Activated CD4-positive, alpha-beta T cell treated with anti-CD3 and anti-CD28 coated beads for 24 hours (primary cell): ENCODE measurements at regions not wholly inside any gene's neighbourhood (a gene's known extent, or its start where the extent isn't known, plus 50 kb on each side); places are given as distances from the start of the nearest gene placed in this dataset.

Experiments
- DNase-seq, 2 donors: peaks; one replicate each; pipeline ENCODE4 v3.0.0-alpha.2; 2020; ENCODE audit warnings: low read depth in 2 of 2

DNA sequence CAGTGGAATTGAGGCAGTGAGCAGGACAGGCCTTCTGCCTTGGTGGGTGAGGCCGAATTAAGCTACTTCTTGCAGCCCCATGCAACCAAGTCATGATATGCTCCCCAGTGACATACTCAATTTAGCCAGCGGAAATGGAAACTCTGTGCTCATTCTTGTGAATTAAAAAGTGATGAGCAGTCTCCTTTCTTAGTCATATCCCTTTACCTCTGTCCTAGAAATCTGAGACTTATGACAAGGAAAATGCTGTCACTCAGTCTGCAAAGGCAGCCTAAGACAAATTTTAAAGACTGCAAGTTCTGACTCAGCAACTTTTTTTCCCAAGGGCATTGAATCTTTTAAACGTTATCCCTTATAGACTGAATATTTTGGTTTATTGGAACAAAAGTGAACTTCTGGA lies 218.2 kb downstream of the SH3BP4 start:
- DNase-seq = no peak

DNA sequence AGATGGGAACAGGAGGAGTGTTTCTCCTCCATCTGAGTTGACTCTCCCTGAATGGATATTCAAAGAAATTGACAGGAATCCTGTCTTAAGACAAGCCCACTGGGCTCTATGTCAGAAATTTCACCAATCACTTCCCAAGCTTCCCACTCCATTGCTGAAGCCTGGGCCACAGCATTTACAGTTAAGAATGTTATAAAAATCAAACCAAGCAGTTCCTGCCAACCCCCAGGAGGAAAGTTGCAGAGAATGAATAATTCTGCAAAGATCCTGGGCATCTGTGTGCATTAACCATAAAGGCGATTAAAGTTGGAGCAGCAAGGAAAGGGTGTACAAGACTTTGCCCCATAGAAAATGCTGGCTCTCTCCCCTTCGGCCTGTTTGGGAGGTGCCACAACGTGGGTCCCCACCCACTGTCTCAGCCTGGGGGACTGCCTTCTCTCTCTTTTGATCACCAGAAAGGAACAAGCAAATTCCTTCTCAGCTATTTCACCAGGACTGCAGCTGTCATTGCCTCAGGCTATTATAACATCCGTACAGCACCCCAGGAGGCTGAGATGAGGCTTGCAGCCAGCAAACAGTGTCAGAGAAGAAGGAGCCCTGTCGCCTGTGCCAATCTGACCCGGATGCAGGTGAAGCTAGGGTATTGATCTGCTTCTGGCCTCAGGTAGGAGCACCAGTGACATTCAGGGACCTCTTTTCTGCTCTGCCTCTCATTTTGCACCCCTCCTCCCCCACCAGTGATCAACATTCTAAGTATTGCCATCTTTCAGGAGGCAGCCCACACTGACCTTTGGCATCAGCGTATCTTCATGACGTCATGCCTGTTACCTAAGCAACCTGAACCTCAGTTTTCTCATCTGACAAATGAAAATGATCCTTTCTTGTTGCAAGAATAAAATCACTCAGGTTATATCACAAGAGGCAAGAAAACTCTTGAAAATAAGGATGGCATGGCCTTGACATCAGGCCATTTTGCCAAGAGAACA lies 219.0 kb downstream of the SH3BP4 start:
- DNase-seq = no peak

DNA sequence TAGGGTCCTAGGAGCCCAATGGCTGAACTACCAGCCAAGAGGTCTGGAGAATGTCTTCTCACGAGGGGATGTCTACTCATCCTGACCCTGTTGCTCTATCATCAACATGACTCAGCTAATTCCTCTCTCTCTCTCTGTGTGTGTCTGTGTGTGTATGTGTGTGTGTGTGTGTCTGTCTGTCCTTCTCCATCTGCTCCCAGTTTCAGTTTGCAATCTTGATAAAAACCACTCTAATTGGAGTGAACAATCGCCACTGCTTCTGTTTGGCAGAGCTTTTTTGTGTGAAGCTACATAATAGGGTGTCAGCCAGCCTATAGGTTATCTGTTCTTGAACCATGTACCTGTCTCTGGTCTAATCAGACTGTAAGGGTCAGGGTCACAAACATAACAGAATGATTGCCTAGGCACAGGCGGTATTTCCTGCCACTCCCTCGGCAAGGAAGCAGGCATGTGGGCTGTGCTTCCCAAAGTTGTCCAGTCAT lies 219.8 kb downstream of the SH3BP4 start:
- no peak for DNase-seq

DNA sequence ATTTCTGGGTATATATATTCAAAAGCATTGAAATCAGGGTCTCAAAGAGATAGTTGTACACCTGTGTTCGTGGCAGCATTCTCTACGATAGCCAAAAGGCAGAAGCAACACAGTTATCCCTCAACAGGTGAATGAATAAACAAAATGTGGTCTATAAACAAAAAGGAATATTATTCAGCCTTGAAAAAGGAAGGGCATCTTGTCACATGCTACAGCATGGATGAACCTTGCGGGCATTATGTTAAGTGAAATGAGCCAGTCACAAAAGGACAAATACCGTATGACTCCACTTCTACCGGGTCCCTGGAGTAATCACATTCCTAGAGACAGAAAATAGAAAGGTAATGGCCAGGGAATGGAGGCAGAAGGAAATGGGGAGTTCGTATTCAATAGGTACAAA lies 228.8 kb downstream of the SH3BP4 start:
- DNase-seq = no peak

DNA sequence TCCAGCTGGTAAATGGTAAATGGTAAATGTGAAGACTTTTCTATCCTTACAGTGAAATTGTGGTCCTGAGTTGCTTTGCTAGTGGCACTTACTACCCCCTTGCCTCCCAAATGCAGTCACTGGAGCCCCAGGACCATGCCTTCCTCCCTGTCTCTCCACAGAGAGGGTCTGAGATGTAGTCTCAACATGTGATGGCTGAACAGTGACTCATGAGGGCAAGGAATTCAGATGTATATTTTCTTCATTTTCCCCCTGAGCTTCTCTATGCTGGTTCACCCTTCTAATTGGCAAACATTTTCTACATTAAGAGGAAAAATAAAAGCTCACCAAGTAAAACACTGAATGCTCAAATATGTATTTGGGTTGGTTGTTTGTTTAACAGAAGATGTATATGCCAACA lies 232.0 kb downstream of the SH3BP4 start:
- no peak for DNase-seq

DNA sequence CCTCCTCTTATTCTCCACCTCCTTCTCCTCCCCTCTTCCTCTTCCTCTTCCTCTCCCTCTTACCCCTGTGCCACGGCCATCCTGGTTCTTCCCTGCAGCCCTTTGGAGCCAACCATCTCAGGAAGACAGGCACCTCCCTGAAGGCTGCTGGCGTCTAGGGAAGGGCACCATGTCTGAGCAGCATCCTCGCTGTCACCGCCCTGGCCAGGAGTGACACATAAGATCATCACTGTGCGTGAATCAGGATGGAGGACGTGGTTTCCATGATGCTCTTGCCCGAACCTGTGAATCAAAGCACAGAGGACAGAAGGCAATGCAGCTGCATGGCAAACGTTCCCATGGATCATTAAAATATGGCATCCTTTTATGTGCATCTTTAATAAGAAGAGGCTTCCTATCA lies 236.0 kb downstream of the SH3BP4 start:
- DNase-seq = no peak

DNA sequence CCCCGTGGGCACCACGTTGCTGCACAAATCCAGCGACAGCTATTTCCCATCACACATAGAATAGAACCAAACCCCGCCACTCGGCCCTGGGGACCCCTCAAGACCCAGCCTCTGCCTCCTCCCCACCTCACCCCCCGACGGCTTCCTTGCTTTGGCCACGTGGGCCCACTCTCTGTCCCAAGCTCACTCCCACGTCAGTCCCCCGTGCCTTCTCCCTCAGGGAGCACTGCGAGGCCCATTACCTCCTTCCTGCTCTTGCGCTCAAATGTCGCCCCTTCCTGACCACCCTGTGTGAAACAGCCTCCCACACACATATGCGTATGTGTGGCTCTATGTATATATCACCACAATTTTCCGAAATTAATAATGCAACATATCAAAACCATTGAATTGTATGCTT lies 239.7 kb downstream of the SH3BP4 start:
- no peak for DNase-seq

DNA sequence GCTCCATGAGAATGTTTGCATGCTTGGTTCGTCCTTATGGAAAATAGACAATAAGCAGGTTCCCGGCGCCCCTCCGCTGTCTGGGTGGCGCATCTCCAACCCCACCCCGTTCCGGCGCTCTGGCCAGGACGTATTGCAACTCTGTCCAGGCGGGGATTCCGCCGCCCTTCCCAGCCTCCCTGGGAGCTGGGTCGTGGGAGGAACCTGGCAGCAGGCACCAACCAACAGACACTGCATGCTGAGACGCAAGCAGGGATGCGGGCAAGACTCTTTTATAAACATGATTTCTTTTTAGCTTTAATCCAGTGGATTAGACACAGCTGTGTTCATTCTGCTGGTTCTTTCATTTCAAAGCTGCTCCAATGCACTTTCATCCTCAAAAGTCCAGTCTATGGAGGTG lies 240.2 kb downstream of the SH3BP4 start:
- no peak for DNase-seq

DNA sequence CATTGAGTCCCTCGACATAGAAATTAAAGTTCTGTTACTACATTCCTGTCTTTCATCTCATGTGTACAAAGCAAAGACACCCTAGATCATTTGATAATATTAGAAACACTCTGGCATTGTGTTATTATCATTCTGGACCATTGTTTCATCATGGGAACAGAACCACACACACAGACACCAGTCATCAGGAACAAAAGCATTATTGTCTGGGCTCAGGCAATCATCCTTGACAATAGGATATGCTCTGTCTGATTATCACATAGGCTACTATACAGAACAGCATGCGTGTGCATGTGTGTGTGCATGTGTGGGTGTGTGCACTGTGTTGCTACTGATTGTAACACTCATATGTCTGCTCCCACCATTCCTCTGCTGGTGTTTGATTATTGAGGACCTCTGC lies 242.5 kb downstream of the SH3BP4 start:
- no peak for DNase-seq

DNA sequence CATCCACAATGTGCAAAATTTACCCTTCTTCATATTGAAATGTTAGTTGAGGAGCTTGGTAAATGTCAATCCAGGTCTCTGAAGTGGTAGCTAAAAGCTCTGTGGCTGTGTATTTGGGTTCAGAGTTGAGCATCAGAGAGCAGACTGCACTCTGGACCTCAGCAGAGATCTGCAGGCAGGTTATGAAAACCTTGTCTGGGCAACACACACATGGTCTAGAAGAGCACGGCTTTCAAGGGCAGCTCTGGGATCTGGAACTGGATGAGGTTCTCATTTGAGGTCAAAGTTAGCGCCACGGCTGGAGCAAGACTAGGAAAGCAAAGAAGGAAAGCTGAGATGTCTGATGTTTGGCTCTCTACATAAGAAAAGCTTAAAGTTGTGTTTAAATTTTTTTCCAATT lies 243.0 kb downstream of the SH3BP4 start:
- DNase-seq = no peak

DNA sequence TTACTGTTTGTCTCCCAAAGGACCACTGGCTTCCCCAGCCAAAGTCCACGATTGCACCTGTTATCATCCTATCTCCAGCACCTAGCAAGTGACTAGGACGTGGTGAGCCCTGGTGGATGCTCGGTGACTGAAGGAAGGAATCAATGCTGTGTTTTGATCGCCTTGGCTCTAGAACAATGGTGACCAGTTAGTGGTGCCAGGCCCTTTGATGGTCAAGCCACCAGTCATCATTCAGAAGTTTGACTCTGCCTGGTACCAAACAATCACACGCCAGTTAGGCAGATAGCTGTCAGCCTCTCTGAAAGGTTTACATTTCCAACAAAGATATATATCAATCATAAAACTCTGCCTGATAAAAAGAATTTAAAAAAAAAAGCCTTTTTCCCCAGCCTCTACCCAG lies 244.1 kb downstream of the SH3BP4 start:
- DNase-seq = no peak

DNA sequence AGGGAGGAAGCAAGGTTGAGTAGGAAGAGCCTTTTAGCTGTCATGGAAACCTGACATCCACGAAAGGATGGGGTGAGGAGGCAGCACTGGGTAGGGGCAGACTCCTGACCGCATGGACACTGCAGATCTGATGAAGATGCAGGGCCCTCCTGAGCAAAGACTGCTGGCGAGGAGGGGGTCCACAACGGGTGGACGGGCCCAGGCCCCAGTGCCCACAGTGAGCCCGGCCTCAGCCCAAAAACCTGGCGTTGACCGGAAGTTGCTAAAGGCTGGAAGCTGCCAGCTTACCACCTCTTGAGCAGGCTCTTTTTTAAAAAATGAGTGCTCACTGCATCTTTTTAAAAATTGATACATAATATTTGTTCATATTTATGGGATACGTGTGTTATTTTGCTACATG lies 247.3 kb downstream of the SH3BP4 start:
- no peak for DNase-seq

DNA sequence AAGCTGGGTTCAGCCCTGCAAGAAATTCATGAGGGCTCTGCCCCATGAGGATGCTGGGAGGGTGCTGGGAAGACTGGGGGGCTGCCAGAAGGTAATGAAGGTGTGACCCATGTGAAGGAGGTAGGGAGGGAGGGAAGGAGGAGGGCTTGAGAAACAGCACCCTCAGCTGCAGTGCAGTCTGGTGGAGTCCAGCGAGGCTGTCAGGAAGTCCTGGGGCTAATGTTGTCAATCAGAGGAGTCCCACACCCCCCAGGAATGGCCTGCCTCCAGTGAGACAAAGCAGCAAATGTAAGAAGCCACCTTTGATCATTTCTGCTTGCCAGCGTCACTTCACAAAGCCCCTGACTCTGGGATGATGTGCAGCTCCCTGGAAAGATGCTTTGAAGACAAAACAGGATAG lies 248.4 kb downstream of the SH3BP4 start:
- DNase-seq = no peak

DNA sequence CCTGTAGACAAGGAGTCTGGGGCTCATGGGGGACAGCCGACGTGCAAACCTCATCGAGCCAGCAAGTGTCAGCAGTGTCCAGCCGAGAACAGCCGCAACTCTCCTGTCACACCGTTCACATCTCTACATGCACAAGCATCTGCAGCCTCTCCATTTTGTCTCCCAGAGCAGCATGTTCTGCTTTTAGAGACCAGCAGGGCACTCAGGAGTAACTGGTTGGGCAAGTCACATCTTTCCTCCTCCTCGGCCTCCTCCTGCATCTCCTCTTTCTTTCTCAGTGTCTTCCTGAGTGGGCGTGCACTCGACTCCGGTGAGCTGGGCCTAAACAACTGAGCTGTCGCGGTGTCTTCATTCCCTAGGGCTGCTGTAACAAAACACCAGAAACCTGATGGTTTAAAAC lies 249.9 kb downstream of the SH3BP4 start:
- DNase-seq = no peak

DNA sequence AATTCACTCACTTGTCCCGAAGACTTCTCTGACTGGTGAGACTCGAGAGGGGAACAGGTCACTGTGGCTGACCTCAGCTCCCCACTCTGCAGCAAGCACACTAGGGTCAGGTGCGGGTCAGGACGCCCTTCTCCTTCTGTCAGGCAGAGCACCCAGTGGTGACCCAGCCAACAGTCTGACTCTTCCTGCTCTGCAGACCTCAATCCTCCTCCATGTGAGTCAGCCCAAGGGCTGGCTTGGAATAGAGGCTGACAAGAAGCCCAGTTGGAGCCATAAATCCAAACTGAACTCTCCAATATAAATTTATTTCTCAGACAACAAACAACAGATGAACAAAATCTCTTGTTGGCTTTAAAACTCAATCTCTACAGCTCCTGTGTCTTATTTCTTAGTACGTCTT lies 253.1 kb downstream of the SH3BP4 start:
- no peak for DNase-seq

DNA sequence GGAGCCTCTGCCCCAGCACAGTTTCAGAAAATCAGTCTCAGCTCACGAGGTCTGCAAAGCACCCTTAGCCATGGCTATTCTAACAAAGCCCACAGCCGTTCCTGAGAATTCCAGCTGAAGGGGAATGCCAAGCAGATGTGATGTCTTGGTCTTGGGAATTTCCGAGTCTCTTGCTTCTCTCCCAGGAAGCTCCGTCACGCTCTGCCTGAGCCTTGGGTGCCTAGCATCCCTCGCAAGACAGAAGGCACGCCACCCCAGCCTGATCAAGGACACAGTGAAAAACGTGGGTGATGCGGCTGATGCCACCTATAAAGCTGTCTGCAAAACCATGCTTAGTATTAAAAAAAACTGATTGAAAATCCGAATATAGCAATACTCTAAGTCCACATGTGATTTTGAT lies 254.6 kb downstream of the SH3BP4 start:
- DNase-seq = no peak

DNA sequence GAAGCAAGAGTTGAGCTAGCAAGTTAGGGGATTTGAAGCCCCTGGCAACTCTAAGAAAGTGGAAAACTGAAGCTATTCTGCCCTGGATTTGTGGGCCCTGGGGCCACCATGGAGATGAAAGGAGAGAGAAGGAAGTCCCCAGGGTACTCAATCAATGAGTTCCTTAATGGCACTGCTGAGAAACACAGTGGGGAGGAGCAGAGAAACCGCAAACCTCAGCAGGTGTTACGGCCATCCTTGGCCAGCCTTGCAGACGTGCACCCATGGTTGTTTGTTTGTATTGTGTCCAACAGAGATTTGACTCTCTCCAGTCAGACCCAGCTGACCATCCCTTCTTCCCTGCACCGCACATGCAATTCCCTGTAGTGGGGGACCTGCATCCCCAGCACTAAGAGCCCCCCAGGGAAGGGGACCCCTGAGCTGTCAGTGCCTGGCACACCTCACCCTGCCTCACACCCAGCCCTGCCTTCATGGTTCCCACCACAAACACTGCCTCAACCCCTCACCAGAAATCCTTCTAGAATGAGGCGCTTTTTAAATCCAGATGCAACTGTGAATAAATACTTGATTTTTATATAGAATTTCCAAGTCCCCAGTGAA lies 255.3 kb downstream of the SH3BP4 start:
- DNase-seq = no peak

DNA sequence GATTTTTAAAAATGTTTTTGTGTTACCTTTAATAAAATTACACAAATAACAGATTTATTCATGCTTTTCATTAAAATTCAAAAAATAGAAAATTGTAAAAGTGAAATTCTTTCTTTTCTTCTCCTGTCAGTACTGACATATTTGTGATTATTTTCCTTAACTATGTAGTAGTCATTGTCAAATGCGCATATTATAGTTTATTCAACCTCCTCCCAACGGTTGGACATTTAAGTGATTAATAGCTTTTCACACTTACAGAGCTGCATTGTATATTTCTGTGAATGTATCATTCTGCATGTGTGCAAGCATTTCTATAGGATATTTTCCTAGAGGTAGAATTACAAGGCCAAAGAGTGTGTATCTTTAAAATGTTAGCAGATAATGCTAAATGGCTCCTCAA lies 259.2 kb downstream of the SH3BP4 start:
- DNase-seq = no peak

DNA sequence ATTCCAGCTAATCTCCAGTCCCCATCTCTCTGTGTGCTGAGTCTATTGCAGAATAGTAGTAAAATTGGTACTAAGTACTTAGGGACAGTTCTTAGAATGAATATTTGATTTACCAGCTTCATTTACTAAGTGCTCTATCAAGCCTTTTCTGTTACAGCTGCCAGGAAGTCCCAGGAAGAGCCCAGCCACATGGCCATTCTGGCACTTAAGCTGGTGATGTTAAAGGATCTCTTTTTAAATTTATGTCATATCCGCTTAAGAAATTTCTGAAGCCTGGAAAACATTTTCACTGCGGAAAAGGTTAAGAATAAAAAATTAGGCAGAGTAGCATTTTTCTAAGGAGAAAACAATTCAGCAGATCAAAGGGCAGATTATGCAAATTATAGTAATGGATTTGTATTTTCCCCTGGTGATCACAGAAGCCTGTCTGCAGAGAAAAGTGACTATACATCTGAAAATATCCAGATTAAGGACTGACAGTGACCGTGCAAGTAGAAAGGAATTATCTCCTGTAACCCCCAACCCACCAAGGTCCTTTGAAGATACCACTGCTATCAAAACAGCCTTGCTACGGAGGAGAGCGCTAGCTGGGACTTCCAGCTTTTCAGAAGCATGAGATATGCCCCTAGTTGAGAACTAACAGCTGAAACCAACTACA lies 260.8 kb downstream of the SH3BP4 start:
- no peak for DNase-seq

DNA sequence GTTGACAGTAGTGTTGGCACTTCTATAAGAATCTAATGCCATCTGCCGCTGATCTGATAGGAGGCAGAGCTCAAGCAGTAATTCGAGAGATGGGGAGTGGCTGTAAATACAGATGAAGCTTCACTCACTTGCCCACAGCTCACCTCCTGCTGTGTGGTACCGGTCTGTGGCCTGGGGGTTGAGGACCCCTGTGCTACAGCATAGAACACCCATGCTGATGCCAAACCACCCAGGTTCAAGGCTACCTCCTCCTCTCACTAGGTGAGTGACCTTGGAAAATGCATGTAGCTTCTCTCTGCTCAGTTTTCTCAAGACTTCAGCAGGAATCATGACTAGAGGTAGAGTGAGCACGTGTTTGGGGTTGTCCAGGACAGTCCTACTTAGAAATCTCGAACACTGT lies 263.4 kb downstream of the SH3BP4 start:
- no peak for DNase-seq

DNA sequence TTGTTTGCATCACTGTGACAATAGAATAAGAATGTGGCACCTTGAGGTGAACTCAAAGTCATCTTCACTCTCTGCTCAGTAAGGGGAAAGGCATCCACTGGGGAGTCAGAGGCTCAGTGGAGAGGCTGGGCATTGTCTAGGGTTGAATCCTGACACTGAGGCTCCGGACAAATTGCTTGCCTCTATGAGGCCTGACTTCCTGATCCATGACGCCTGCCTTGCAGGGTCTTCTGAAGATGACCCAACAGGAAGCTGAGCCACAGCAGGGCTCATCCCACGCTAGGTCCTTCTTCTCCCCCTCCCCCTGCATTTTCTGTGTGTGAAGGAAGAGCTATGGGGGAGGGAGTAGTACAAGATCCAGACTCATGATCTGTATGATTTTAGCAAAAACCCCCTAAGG lies 265.1 kb downstream of the SH3BP4 start:
- DNase-seq = no peak

DNA sequence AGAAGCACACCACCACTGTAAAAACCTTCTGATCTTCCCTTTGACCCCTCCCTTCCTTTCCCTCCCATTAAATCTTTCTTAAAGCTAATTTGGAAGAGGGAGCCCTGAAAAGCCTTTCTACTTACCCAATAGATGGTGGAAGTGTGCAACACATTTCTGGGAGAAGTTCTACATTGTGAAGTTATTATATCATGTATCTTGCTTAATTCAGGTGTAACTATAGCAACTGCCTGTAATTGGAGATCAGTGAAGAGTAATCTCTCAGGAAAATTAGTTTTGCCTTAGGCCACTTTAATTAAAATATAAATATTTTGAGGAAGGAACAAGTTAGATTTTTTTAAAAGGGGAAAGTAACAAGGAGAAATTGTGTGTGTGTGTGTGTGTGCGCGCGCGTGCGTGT lies 266.0 kb downstream of the SH3BP4 start:
- no peak for DNase-seq

DNA sequence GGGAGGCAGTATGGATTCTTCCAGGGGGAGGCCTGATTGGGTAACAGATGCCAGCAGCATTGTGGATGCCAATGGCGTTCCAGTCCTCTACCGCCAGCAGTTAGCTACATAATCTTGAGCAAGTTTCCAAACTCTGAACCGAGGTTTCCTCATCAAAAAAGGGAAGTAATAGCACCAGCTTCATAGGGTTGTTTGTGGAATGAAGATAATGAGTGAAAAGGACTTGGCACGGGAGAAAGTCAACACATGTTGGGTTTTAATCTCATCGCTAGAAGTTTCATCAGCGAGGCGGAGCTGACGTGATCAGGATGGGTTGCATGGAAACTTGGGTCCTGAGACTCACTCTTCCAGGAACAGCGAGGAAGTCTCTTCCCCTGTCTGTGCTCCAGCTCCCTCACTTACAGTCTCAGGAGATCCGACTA lies 266.7 kb downstream of the SH3BP4 start:
- DNase-seq = no peak
